ENCODE measurements at regions not wholly inside any gene's neighbourhood (a gene's known extent, or its start where the extent isn't known, plus 50 kb on each side); places are given as distances from the start of the nearest gene placed in this dataset.

DNA sequence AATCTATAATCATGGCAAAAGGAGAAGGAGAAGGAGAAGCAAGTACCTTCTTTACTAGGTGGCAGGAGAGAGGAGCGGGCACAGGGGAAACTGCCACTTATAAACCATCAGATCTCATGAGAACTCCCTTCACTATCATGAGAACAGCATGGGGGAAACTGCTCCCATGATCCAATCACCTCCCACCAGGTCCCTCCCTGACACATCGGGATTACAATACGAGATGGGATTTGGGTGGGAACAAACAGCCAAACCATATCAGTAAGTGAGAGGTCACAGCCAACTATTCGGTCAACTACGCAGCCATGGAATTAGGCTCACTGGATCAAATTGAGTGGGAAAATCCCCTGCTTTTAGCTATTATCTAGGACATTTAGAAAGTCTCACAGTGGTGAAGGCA, 54.2 kb upstream of the STEAP1B start:
- TF ChIP-seq CTCF (conservative IDR thresholded peaks at IDR 0.05) = no peak
- H3K27ac ChIP-seq = no peak overlapping the region

DNA sequence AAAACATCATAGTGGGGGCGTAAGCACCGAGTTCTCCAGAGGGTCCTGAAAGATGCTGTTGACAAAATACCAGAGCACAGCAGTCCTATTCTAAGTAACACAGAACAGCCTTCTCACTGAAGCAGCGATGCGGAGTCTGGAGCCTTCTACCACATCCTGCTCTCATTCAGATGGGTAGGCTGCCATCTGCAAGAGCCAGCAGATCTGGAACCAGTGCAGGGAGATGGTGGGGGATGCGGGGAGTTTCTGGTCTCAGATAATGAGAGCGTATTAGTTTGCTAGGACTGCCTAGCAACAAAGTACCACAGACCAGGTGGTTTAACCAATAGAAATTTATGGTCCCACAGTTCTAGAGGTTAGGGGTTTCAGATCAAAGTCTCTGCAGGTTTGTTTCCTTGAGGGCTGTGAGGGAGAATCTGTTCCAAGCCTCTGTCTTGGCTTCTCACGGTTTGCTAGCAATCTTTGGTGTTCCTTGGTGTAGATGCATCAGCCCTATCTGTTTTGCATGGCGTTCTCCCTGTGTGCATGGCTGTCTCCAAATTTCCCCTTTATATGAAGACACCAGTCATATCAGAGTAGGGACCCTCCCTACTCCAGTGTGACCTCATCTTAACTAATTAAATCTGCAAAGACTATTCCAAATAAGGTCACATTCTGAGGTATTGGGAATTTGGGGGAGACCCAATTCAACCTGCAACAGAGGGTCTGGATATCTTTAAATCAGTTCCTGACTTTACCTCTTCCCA, 52.0 kb upstream of the STEAP1B start:
- H3K27ac ChIP-seq = no peak overlapping the region

DNA sequence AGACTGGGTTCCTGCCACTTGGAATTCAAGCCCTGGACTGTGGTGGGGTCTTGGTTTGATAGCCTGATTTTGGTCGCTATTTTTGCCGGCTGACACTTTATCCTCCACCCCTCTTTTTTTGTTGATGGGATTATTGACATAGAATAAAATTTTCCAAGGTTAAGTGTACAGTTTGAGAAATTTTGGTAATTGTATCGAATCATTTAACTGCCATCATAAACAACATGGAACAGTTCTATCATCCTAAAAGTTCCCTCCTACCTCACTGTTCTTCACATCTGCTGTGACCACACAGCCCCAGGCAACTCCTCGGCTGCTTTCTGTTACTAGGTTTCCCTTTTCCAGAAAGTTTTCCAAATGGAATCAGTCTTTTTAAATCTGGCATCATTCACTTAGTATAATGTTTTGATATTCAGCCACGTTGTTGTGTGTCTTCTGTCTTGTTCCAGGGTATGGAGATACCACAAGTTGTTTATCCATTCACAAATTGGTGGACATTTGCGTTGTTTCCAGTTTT, 50.6 kb upstream of the STEAP1B start:
- H3K27ac ChIP-seq = no peak overlapping the region
- TF ChIP-seq CTCF (conservative IDR thresholded peaks at IDR 0.05) = peak; percentile 50

More for the DNA sequence above, 52.0 kb upstream of the STEAP1B start:
- no peak for TF ChIP-seq CTCF (conservative IDR thresholded peaks at IDR 0.05)

GRCh38 chr7:22549667-22550513, 49.9 kb upstream of the STEAP1B start:
- no peak overlapping the region for H3K27ac ChIP-seq
- TF ChIP-seq CTCF (conservative IDR thresholded peaks at IDR 0.05) = peak; percentile 75
